ENCODE measurements at regions not wholly inside any gene's neighbourhood (a gene's known extent, or its start where the extent isn't known, plus 50 kb on each side); places are given as distances from the start of the nearest gene placed in this dataset.
"Not testable (repeated sequence)": the region's sequence is repeated elsewhere in the genome, so short reads cannot be mapped to it uniquely, and the experiment has no call there.

- H3K27me3 ChIP-seq, result no peaks in the 10 kb centered on the region
- 90% methylated on average over 3 of the region's 3 CpGs for WGBS
- TF ChIP-seq, protein P1, sequence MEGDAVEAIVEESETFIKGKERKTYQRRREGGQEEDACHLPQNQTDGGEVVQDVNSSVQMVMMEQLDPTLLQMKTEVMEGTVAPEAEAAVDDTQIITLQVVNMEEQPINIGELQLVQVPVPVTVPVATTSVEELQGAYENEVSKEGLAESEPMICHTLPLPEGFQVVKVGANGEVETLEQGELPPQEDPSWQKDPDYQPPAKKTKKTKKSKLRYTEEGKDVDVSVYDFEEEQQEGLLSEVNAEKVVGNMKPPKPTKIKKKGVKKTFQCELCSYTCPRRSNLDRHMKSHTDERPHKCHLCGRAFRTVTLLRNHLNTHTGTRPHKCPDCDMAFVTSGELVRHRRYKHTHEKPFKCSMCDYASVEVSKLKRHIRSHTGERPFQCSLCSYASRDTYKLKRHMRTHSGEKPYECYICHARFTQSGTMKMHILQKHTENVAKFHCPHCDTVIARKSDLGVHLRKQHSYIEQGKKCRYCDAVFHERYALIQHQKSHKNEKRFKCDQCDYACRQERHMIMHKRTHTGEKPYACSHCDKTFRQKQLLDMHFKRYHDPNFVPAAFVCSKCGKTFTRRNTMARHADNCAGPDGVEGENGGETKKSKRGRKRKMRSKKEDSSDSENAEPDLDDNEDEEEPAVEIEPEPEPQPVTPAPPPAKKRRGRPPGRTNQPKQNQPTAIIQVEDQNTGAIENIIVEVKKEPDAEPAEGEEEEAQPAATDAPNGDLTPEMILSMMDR (IDR thresholded peaks at IDR 0.05), result no peak
- TF ChIP-seq POLR2AphosphoS5 (IDR thresholded peaks at IDR 0.05) (no peak), POLR2A (IDR thresholded peaks at IDR 0.05) (no peak), EP300 (IDR thresholded peaks at IDR 0.05) (no peak)
- no peak overlapping the region for H3K27ac ChIP-seq
- H3K4me1 ChIP-seq, result no peaks in the 10 kb centered on the region
- no peak overlapping the region for H3K4me3 ChIP-seq
- no peaks in the 10 kb centered on the region for H3K36me3 ChIP-seq
- no peaks in the 10 kb centered on the region for H3K9me3 ChIP-seq
- no peak for DNase-seq (ENCODE audit: low spot score in 2 of 2)
Measured at GRCh38 chr10:4398602-4399001, 427.4 kb upstream of the AKR1E2 start.

DNA sequence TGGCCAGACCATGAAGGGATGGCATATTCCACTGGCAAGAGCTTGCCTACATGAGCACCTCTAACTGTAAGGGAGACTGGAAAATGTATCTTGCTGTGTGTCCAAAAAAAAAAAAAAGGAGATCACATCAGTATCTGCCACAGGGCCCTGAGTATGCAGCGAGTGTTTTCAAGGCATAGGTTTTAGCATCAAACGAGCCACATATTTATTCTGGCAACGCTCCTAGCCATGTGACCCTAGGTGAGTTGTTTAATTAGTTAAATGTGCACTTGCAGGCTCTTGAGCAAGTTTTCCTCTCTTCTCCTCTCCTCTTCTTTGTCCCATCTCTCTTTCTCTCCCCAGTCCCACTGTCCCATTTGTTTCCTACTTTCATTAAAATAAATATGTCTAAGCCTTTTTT, 428.7 kb upstream of the AKR1E2 start:
- no peak overlapping the region for H3K4me3 ChIP-seq
- H3K36me3 ChIP-seq, result no peaks in the 10 kb centered on the region
- H3K27ac ChIP-seq, result no peak overlapping the region
- WGBS, result 76% methylated on average over 3 of the region's 3 CpGs
- H3K9me3 ChIP-seq, result no peaks in the 10 kb centered on the region
- H3K27me3 ChIP-seq, result no peaks in the 10 kb centered on the region
- no peaks in the 10 kb centered on the region for H3K4me1 ChIP-seq
- TF ChIP-seq POLR2AphosphoS5 (IDR thresholded peaks at IDR 0.05) (no peak), EP300 (IDR thresholded peaks at IDR 0.05) (no peak)
- TF ChIP-seq, protein P1 (IDR thresholded peaks at IDR 0.05), result no peak
- DNase-seq (ENCODE audit: low spot score in 2 of 2), result no peak

GRCh38 chr10:4396401-4397283, 429.4 kb upstream of the AKR1E2 start:
- 92% methylated on average over 9 of the region's 9 CpGs for WGBS
- Histone ChIP-seq H3K4me1 (no peaks in the 10 kb centered on the region), H3K27me3 (no peaks in the 10 kb centered on the region), H3K27ac (no peak overlapping the region), H3K9me3 (no peaks in the 10 kb centered on the region), H3K4me3 (no peak overlapping the region), H3K36me3 (no peaks in the 10 kb centered on the region)
- no peak for DNase-seq (ENCODE audit: low spot score in 2 of 2)
- TF ChIP-seq POLR2AphosphoS5 (IDR thresholded peaks at IDR 0.05) (no peak), POLR2A (IDR thresholded peaks at IDR 0.05) (no peak), EP300 (IDR thresholded peaks at IDR 0.05) (no peak)
- TF ChIP-seq, protein P1 (IDR thresholded peaks at IDR 0.05), result no peak

GRCh38 chr10:4395731-4396130, 430.3 kb upstream of the AKR1E2 start:
- H3K27ac ChIP-seq, result no peak overlapping the region
- DNase-seq (ENCODE audit: low spot score in 2 of 2), result no peak
- H3K27me3 ChIP-seq, result no peaks in the 10 kb centered on the region
- no peaks in the 10 kb centered on the region for H3K4me1 ChIP-seq
- TF ChIP-seq EP300 (IDR thresholded peaks at IDR 0.05), result no peak
- TF ChIP-seq POLR2A (IDR thresholded peaks at IDR 0.05), result no peak
- TF ChIP-seq, protein P1 (IDR thresholded peaks at IDR 0.05), result no peak
- no peak for TF ChIP-seq POLR2AphosphoS5 (IDR thresholded peaks at IDR 0.05)
- no peaks in the 10 kb centered on the region for H3K36me3 ChIP-seq
- 89% methylated on average over 6 of the region's 6 CpGs for WGBS
- H3K9me3 ChIP-seq, result no peaks in the 10 kb centered on the region
- no peak overlapping the region for H3K4me3 ChIP-seq

DNA sequence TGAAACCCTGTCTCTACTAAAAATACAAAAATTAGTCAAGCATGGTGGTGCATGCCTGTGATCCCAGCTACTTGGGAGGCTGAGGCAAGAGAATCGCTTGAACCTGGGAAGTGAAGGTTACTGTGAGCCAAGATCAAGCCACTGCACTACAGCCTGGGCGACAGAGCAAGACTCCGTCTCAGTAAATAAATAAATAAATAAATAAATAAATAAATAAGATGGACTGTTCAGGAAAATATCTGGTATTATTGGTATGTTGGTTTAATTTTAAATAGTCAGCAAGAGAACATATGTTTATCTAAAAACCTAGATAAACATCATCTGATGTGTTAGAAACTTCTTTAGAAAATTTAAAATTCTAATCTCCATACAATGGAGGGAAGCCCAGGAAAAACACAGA, 431.6 kb upstream of the AKR1E2 start:
- 100% methylated on average over 3 of the region's 3 CpGs for WGBS
- not testable (repeated sequence) for H3K4me3 ChIP-seq

More for the DNA sequence above, 431.6 kb upstream of the AKR1E2 start:
- H3K27ac ChIP-seq; H3K36me3 ChIP-seq; H3K9me3 ChIP-seq; H3K4me1 ChIP-seq; H3K27me3 ChIP-seq; DNase-seq (ENCODE audit: low spot score in 2 of 2): not testable (repeated sequence)
